ENCODE measurements at regions not wholly inside any gene's neighbourhood (a gene's known extent, or its start where the extent isn't known, plus 50 kb on each side); places are given as distances from the start of the nearest gene placed in this dataset.
A peak's percentile ranks its signal among the peaks of the same experiment; 100 is the strongest.
"Not testable (repeated sequence)": the region's sequence is repeated elsewhere in the genome, so short reads cannot be mapped to it uniquely, and the experiment has no call there.

DNA sequence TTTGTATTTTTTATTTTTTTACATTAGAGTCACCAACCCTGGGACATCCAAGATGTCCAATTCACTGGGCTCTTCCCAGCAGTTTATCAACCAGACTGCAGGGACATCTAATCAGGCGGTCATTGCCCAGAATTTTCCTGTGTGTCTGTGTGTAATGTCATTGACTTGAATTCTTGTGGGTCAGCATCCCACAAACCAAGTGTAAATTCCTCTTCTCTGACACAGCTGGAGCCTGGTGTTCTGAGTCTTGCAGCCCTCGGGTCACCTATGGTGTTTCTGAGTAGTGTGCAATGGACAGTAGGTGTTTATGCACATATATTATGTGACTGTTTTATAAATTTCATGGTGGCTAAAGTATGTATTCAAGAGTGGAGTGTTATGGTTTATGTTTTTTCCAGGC, 815.7 kb downstream of the SEMA5A start:
- in situ Hi-C loops (cut with HindIII; ENCODE audit: low pct_unique_long_range_greater_than_20kb, low sequenced_read_pairs) = no loop called here
- no peak for DNase-seq (ENCODE audit: low read depth in 1 of 2, low spot score in 1 of 2)
- TF ChIP-seq JUND (IDR thresholded peaks at IDR 0.05; ENCODE audit: low read depth) = no peak

DNA sequence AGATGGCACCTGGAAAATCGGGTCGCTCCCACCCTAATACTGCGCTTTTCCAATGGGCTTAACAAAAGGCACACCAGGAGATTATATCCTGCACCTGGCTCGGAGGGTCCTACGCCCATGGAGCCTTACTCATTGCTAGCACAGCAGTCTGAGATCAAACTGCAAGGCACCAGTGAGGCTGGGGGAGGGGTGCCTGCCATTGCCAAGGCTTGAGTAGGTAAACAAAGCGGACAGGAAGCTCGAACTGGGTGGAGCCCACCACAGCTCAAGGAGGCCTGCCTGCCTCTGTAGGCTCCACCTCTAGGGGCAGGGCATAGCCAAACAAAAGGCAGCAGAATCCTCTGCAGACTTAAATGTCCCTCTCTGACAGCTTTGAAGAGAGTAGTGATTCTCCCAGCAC, 814.8 kb downstream of the SEMA5A start:
- DNase-seq (ENCODE audit: low read depth in 1 of 2, low spot score in 1 of 2); in situ Hi-C loops (cut with HindIII; ENCODE audit: low pct_unique_long_range_greater_than_20kb, low sequenced_read_pairs): not testable (repeated sequence)

DNA sequence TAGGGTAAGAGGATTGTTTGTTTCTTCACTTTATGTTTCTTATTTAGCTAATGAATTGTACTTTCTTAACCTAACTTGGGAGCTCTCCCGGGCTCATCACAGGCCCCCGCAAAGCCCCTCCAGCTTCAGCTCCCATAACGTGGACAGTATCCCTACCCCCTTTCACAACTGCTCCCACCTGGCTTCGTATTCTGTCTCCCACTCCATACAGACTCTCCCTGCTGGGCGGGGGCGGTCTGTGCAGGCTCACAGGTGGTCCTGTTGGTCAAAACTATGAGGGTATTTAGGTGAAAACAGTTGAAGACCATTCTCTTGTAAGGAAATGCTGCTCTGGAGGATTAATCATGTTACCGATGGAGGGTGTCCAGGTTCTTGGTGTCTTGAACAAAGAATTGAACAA, 805.3 kb downstream of the SEMA5A start:
- in situ Hi-C loops (cut with HindIII; ENCODE audit: low pct_unique_long_range_greater_than_20kb, low sequenced_read_pairs) = no loop called here

DNA sequence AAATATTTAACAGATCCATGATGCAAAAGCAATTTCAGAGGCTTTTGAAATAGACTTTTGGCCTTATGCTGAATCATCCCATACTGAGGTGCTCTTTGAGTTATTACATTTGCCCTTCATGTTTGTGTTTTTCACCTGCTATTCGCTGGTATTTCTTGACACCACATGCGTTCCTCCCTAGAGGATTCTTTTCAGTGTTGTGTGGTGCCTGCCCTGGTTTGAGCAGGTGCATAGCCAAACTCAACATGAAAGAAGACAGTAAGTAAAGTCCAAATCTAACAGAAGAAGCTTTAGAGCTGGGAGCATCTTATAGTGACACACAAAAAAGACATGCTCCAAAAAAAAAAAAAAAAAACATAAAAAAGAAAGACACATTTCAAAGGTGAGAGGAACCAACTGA, 796.3 kb downstream of the SEMA5A start:
- no peak for DNase-seq (ENCODE audit: low read depth in 1 of 2, low spot score in 1 of 2)
- TF ChIP-seq JUND (IDR thresholded peaks at IDR 0.05; ENCODE audit: low read depth) = no peak
- in situ Hi-C loops (cut with HindIII; ENCODE audit: low pct_unique_long_range_greater_than_20kb, low sequenced_read_pairs) = no loop called here

More for the DNA sequence above, 805.3 kb downstream of the SEMA5A start:
- TF ChIP-seq JUND (IDR thresholded peaks at IDR 0.05; ENCODE audit: low read depth) = no peak
- DNase-seq (ENCODE audit: low read depth in 1 of 2, low spot score in 1 of 2) = no peak

DNA sequence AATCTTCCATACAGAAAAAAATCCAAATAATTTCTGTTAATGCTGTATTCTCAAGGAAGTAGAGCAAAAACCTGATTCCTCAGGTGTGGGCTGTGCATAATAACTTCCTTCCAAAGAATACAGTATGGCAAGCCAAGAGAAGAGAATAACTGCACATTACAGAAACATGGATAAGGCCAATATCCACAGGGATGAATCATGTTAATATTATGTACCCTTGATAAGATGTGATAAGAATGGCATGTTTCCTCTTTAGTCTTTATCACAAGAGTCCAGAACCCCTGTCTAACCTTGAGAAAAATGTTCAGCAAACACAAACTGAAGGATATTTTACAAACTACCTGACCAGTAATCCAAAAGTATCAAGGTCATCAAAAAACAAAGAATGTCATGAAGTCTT, 795.8 kb downstream of the SEMA5A start:
- in situ Hi-C loops (cut with HindIII; ENCODE audit: low pct_unique_long_range_greater_than_20kb, low sequenced_read_pairs) = no loop called here
- no peak for TF ChIP-seq JUND (IDR thresholded peaks at IDR 0.05; ENCODE audit: low read depth)
- no peak for DNase-seq (ENCODE audit: low read depth in 1 of 2, low spot score in 1 of 2)

DNA sequence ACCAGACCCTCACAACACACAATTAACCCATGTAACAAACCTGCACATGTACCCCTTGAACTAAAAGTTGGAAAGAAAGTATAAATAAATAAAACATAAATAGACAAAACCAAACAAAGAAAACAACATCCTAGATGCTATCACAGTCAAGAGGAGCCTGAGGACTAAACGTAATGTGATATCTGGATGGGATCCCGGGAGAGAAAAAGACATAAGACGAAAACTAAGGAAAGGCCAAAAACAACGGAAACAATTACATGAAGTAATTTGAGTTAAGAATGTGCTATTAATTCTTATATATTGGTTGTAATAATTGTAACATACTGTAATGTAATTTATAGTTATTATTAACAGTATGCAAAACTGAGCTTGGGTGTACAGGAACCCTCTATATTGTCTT, 793.9 kb downstream of the SEMA5A start:
- in situ Hi-C loops (cut with HindIII; ENCODE audit: low pct_unique_long_range_greater_than_20kb, low sequenced_read_pairs) = no loop called here
- no peak for DNase-seq (ENCODE audit: low read depth in 1 of 2, low spot score in 1 of 2)
- TF ChIP-seq JUND (IDR thresholded peaks at IDR 0.05; ENCODE audit: low read depth) = no peak

DNA sequence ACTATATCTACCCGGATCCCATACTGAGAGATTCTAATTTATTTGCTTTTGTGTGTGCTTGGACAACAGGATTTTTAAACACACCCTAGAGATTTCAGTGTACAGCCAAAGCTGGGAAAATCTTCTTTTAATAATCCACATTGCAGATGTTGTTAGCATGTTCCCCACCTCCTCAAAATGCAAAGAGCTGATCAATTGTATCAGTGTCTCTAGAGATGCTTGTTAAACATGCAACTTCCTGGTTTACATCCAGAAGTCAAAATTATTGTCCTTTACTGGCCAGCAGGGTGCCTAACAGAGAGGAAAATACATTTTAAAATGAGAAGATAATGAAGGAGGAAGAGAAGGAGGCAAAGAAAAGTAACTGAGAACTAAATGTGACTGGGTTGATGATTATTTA, 793.3 kb downstream of the SEMA5A start:
- in situ Hi-C loops (cut with HindIII; ENCODE audit: low pct_unique_long_range_greater_than_20kb, low sequenced_read_pairs) = no loop called here
- no peak for TF ChIP-seq JUND (IDR thresholded peaks at IDR 0.05; ENCODE audit: low read depth)
- DNase-seq (ENCODE audit: low read depth in 1 of 2, low spot score in 1 of 2) = no peak

DNA sequence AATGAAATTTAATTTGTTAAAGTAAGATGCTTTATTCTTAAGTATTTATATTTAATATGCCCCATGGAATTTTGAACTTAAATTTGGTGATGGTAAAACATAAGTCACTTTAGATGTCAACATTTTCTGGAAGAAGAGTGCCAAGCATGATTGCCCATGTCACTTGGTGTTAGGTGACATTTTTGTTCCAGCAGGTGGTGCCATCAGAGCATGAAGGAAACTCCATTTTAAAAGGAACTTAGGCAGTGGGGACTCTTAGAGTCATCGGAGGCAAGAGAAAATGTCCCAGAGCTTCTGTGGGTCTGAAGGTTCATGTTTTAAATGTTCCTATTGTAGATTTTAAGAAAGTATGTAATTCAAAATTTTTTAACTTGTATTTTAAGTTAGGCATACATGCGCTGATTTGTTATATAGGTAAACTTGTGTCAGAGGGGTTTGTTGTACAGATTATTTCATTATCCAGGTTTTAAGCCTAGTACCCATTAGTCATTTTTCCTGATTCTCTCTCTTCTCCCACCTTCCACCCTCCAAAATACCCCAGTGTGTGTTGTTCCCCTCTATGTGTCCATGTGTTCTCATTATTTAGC, 789.3 kb downstream of the SEMA5A start:
- peak in 1 of 2 experiments; percentile 50 for DNase-seq (ENCODE audit: low read depth in 1 of 2, low spot score in 1 of 2)
- no peak for TF ChIP-seq JUND (IDR thresholded peaks at IDR 0.05; ENCODE audit: low read depth)
- in situ Hi-C loops (cut with HindIII; ENCODE audit: low pct_unique_long_range_greater_than_20kb, low sequenced_read_pairs) = no loop called here

DNA sequence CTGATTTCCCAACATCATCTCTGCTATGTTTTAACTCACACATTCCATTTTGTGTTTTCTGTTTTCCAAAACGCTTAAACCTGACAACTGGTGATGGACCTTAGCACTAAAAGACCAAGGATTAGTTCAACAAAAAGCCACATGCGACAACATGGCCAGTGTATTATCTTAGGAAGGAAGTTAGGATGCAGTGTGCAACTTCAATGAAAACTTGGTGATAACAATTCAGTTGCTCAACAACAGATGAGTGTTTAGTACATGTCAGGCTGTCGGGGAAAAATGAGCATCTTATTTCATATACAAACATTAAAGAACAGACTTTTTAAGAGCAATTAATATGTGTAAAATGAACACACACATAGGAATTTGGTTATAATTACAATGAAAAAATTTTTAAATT, 780.0 kb downstream of the SEMA5A start:
- no peak for TF ChIP-seq JUND (IDR thresholded peaks at IDR 0.05; ENCODE audit: low read depth)
- no peak for DNase-seq (ENCODE audit: low read depth in 1 of 2, low spot score in 1 of 2)
- in situ Hi-C loops (cut with HindIII; ENCODE audit: low pct_unique_long_range_greater_than_20kb, low sequenced_read_pairs) = no loop called here

DNA sequence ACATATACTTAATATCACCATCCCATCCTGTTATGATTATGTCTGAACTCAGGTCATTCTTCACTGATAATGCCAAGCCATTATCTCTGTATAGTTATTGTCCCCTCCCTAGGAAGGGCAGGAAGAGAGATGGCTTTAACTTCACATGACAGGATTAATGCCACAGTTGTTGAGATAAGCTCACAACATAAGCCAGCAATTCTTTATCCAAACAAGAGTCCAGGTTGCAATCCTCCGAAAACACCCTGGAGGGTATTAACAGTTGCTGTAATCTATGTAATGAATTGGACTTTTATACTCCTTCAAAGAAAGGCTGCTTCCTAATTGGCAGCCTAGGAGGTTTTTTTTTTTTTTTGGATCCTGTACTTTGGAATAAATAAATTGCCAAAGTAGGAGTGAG, 779.4 kb downstream of the SEMA5A start:
- in situ Hi-C loops (cut with HindIII; ENCODE audit: low pct_unique_long_range_greater_than_20kb, low sequenced_read_pairs) = no loop called here
- DNase-seq (ENCODE audit: low read depth in 1 of 2, low spot score in 1 of 2) = no peak
- TF ChIP-seq JUND (IDR thresholded peaks at IDR 0.05; ENCODE audit: low read depth) = no peak

DNA sequence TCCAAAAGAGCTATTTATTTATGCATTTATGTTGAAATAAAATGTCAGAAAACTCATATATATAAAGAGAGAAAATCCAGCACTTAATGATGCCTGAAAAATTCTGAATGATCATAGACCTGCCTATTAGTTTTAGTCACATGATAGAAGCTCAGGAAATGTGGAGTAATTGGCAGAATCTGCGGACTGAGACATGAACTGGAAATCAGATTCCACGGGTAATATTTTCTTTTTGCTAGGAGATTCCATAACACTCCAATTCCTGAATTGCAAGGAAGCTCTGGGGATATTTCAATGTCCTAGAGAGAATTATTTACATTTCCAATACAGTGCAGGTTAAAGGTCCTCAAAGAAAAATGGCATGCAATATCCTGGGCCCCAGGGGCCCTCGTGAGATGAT, 778.8 kb downstream of the SEMA5A start:
- in situ Hi-C loops (cut with HindIII; ENCODE audit: low pct_unique_long_range_greater_than_20kb, low sequenced_read_pairs) = no loop called here
- no peak for TF ChIP-seq JUND (IDR thresholded peaks at IDR 0.05; ENCODE audit: low read depth)
- DNase-seq (ENCODE audit: low read depth in 1 of 2, low spot score in 1 of 2) = no peak

DNA sequence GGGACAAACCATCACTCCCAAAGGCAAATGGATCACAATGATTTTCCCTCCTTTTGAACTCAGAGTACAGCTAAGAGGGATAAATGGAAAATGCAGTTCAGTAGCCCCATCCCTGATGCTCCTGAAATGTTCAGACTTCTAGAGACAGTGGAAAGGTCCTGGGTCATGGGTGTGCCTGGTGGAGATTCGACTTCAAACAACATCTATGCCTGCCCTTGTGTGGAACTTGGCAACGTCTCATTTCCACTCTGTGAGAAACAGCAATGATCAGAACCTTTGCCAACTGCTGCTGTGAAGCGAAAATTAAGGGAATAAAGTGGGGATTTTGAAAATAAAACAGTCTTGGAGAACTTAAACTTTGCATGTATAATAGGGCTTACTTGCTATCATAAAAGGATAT, 778.1 kb downstream of the SEMA5A start:
- TF ChIP-seq JUND (IDR thresholded peaks at IDR 0.05; ENCODE audit: low read depth) = no peak
- DNase-seq (ENCODE audit: low read depth in 1 of 2, low spot score in 1 of 2) = no peak
- in situ Hi-C loops (cut with HindIII; ENCODE audit: low pct_unique_long_range_greater_than_20kb, low sequenced_read_pairs) = no loop called here

DNA sequence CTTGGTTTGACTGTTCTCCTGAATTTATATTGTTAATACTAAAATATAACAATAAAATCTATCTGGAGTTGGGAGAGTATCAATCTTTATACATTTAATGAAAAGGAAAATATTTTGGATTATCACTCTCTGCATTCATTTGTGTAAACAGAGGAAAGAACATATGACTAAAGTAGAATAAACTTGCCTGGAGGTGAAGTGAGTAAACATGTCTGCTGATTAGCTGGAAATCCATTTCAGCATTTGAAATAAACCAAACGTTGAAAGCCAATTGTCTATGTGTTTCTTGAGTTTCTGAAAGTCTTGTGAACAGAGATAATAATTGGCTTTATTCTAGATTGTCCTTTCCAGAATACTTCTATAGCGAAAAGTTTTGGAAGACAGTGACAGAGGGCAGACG, 776.2 kb downstream of the SEMA5A start:
- no peak for TF ChIP-seq JUND (IDR thresholded peaks at IDR 0.05; ENCODE audit: low read depth)
- no peak for DNase-seq (ENCODE audit: low read depth in 1 of 2, low spot score in 1 of 2)
- in situ Hi-C loops (cut with HindIII; ENCODE audit: low pct_unique_long_range_greater_than_20kb, low sequenced_read_pairs) = no loop called here

DNA sequence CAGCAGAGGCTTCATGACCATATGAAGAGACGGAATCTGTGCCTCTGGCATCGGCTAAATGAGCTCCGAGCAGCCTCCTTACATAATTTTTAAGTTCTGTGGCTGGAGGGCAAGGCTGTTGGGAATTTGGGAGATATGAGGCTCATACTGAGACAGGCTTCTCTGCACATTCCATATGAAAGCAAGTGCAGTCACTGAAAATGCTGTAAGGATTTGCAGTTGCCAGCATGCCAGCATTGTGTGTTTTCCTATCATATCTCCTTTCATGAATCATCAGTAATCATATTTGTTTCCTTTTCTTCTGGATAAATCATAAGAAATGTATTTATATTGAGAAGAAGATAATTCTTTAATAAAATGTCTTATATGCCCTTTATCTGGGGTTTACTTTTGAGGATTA, 775.4 kb downstream of the SEMA5A start:
- in situ Hi-C loops (cut with HindIII; ENCODE audit: low pct_unique_long_range_greater_than_20kb, low sequenced_read_pairs) = no loop called here
- no peak for TF ChIP-seq JUND (IDR thresholded peaks at IDR 0.05; ENCODE audit: low read depth)
- no peak for DNase-seq (ENCODE audit: low read depth in 1 of 2, low spot score in 1 of 2)
